CD4-positive, alpha-beta T cell treated with Interferon gamma for 1 hour (primary cell): ENCODE measurements at regions not wholly inside any gene's neighbourhood (a gene's known extent, or its start where the extent isn't known, plus 50 kb on each side); places are given as distances from the start of the nearest gene placed in this dataset.

Experiments used
- DNase-seq: peaks from one replicate; pipeline ENCODE4 v3.0.0-alpha.2; 2020

DNA sequence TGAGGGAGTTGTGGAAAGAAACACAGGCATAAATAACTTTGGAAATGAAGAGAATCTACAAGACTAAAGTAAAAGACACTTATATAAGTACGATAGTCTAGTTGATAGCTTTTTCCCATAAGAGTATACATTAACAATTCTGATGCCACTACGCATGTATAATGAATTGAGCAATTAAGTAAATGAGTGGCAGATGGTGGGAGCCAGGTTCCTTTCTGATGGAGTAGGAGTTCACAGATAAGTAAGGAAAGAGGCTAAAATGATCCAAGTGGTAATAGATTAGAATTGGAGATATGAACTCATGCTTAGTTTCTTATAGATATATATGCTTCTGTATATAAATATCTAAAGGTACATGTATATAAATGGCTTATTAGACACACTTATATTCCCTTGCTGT is 368.3 kb downstream of the FAM181B start:
- no peak for DNase-seq

DNA sequence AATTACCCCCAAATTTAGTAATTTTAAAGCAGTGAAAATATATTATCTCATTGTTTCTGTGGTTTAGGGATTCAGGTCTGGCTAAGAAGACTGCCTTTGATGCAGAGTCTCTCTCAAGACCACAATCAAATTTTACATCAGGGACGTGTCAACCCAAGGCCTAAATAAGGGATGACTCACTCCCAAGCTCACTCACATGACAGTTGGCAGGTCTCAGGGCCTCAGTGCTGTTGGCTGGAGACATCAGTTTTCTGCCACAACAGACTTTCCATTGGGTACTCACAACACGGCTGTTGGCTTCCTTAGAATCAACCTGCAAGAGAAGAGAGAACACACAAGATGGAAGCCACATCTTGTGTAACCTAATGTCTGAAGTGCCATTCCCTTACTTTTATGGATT is 377.3 kb downstream of the FAM181B start:
- DNase-seq: no peak

DNA sequence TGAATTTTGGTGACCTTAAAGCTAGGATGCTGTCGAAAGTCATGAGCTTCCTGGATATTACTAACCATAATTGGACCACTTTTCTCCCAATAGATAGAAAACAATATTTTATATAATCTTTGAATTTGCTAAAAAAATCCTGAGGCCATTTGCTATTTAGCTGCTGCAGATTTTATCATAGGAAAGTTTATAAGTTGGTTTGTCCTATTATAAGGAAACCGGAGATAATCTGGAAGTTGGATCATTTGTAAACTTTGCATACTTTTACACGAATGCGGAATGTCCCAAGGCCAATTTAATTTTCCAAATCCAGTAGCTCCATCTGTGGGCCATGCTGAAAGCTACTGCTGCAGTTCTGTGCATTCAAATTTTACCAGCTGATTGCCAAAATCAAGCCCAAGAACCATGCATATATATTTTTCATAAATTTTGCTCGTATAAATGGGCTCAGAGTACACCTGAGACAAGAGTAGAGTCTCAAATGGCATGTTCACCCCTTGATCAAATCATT is 378.3 kb downstream of the FAM181B start:
- DNase-seq: no peak

DNA sequence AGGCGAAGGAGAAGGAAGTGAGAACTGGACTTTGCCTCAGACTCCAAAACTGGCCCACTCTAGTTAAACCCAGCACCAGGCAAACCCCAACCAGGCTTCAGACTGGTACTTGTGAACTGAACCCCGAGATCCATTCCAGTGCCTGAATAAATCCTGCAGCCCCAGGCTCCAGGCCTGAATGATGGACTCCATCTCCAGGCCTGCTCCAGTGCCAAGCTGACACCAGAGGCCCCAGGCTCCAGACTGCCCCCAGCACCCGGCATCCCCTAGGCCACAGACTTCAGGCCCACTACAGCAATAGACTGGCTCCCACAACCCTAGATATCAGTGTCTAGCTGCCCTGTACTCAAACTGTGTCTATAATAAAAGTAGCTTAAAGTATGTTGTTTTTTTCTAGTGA is 406.8 kb downstream of the FAM181B start:
- DNase-seq: no peak

DNA sequence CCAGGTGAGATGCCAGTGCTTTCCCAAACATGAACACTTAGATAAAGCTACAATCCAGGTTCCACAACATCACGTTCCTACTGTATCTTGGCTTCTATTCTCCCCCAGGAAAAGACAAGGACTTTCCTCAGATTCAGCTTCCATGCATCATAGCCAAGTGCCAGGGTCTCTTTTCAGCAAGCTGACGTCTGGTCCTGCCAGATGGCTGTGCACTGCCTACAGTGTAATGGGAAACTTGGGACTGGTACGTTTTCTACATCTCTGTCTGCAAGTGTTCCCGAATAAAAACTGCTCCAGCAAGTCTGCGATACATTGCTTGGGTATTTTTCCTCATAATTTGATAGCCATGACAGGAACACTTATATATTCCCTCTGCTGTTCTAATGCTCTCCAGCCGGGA is 412.5 kb downstream of the FAM181B start:
- no peak for DNase-seq

DNA sequence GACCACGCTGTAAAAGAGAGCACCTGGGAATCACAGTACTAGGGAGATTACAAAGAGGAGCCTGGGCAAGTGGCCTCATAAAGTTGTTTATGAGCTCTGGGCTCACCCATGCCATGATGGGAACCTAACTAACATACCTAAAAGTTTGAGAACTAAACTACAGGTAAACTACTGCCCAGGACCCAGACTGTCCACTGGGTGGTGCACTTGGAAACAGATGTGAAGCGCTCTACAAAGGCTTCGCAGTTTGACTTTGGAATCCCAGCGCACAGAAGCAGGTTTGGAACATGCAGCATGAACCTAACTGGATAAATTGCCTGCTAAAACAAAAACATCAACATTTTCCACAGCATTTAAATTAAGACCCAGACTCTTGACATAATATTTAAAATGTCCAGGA is 418.6 kb downstream of the FAM181B start:
- no peak for DNase-seq

DNA sequence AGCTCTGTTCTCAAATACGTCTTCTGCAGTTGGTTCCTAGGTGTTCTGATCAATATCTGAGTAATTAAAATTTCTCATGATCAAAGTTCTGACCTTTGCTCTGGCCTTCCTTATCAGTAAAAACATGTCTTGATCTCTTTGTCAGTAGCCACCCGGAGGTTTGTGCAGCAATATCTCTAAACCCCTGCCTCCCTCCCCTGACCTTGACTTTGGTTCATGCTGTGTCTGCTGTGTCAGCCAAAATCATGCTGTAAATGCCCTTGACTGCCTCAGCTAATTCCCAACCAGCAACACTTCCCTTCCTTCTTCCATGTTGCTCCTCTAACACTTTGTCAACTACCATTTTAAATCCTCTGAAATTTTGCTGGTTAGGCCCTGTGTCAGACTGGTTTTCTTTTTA is 424.7 kb downstream of the FAM181B start:
- DNase-seq: no peak

DNA sequence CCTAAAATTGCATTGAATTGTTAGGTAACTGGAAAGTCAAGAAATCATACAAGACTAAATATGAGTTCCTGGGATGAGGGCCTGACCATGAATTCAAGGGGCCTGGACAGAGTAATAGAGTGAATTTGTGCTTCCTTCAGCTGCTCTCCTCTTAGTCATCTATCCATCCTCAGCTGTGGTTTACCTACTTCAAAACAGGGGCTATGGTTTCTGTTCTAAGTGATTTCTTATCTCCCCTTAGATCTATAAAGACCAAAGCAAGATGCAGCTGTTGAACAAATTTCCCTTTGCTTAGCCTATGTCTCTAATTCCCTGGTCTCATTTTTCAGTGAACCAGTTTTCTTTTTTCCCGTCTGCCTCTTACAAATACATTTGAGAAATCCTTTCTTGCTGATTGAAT is 428.5 kb downstream of the FAM181B start:
- DNase-seq: no peak

DNA sequence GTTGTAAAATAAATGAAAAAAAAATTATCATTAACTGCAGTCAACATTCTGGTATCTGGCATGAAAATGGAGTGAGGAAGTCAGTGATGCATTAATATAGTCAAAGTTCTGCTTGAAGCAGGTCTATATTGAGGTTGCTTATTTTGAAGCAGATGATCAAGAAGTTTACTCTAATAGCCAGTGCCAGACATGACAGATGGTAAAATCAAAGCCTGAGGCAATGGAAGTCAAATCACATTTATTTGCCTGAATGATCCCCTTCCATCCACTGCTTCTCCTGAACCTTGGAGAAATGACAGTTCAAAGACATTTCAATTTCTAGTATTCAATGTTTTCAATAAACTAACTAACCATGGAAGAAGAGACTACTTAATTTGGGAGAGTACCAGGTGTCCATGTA is 430.0 kb downstream of the FAM181B start:
- no peak for DNase-seq

DNA sequence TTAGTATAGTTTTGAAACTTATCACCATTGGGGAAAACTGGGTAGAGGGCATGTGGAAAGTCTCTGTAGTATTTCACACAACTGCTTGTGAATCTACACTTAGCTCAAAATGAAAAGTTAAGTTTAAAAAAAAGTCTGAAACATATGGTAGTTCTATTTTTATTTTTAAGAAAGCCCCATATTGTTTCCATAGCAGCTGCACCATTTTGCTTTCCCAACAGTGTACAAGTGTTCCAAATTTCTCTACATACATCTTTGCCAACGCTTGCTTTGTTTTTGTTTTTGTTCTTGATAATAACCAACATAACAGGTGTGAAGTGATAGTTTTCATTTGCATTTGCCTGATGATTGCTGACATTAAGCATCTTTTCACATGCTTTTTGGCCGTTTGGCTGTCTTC is 445.2 kb downstream of the FAM181B start:
- no peak for DNase-seq

DNA sequence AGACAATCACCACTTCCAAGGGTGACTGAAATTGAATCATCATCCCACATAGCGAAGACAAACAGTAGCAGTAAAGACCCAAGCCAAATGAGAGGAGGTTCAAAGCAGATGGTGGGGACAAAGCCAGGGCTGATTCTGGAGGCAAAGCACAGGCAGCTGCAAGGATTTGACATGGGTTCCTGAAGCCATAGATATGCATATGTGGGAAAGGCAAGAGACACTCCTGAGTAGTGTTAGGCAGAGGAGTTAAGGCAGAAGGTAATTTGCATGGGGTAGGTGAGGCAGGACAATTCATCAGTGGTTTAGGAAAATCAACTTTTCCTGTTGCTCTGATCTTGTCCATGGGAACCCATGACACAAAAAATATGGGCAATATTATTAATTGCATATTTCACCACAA is 462.8 kb downstream of the FAM181B start:
- DNase-seq: no peak

DNA sequence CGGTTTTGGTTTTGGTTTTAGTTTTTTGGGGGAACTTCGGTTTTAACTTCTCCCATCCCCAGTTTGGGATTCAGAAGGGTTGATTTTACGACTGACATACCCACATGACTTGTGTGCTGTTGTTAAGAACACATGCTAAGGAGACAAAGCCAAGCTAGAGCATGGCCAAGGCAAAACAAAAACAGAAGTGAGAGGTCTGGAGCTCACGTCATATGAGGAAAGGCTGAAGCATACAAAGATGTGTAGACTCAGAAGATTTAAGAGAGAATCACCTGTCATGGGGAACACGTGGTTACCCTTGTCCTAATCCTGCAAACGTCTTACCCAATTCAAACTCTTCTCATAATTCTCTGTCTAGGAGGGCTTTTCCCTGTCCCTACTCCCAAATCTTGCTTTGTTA is 465.0 kb downstream of the FAM181B start:
- DNase-seq: no peak

DNA sequence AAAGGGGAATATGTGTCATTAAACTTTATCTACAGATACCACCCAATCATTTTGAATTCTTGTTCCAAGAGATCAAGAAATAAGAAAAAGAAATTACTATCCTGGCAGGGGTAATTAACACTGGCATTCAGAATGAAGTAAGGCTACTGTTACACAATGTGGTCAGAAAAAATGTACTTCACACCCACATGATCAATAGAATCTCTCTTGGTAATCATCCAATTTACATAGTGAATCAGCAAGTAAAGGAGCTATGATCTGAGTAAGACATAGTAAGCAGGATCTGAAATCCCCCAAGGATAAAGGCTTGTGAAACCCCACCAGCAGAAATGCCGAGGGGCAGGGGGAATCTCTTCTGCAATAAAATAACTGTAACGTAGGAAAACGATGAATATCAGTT is 466.5 kb downstream of the FAM181B start:
- DNase-seq: no peak

DNA sequence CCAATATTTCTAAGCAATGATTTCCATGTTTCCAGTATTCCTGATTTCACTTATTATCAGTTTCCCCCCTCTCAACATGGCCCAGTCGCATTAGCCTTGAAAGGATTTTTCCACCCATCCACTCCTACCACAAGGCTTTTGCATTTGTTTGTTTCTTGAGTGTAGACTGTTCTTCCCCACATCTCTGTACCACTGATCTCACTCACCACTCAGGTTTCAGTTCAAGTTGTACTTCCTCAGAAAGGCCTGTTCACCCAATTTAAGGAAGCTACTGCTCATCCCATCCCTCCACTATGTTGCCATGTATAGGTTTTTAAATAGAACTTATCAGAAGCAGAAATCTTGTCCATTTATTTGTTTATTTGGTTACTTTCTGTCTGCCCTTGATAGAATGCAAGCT is 472.3 kb downstream of the FAM181B start:
- DNase-seq: no peak

DNA sequence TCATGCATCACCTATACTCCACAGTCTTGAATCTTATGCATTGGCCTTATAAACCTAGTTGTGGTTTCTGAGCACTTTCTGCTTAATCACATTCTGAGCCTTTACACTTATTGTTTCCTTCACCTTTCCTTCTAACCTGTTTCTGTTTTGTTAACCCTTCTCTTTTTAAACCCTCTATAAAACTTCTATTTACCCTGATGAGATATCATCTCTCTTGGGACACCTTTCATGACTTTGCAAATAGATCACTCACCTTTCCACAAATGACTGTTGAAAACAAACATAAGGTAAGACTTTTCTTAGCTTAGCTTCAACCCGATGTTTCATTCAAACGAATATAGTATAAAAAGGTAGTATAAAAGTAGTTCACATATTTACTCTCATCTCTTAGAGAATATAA is 483.6 kb downstream of the FAM181B start:
- DNase-seq: no peak

DNA sequence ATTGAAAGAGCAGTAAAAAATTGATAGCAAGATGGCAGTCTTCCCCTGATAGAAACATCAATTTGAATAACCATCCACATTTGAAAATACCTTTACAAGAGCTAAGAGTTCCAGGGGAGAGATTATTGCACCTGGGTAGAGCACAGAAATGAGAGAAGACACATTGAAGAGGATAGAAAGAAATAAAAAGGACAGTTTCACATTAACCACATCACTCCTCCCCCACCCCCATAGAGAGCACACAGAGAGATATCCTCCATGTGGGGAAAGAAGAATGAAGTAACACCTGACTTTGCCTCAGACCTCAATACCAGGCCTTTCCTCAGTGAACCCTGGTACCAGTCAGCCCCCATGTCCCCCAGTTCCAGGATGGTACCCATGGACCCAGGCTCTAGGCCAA is 486.7 kb downstream of the FAM181B start:
- no peak for DNase-seq

DNA sequence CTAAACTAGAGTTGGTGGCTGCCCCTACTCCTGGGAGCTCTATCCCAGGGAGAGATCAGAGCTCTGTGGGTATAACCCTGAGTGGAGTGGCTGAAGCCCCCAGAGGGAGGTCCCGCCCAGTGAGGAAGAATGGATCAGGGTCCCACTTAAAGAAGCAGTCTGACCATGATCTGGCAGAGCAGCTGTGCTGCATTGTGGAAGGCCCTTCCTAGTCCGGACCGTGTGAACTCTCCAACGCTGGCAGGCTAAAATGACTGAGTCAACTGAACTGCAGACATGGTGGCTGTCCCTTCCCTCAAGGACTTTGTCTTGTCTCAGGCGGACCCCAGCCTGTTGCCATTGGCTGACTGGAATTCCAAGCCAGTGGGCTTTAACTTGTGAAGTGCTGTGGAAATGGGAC is 494.2 kb downstream of the FAM181B start:
- DNase-seq: no peak

DNA sequence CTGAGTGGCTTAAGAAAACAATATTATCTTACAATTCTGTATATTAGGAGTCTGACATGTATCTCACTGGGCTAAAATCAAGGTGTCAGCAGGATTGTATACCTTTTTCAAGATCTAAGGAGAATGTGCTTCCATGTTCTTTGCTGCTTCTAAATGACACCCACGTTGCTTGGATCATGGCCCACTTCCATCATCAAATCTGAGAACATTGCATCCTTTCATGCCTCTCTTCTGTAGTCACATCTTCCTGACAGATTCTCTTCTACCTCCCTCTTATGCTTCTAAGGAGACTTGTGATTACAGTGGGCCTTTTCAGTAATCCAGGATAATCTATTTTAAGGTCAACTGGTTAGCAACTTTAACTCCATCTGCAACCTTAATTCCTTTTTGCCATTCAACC is 499.4 kb downstream of the FAM181B start:
- no peak for DNase-seq

DNA sequence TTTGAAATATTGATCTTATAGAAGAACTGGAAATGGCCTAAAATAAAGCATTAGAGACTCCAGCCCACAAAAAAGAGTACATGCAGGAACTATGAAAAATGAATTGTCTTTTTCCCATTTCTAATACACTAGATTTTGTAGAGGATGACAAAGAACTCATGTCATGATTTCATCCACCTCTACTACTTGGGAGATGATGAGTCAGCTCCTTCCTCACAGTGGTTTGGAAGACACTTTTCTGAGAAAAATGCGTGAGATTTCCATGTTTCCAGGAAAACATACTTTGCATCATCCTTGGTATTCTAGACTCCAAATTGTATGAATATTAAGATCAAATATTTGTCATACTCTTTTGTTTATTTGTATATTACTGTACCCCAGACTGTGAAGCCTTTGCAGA is 500.5 kb downstream of the FAM181B start:
- DNase-seq: no peak

DNA sequence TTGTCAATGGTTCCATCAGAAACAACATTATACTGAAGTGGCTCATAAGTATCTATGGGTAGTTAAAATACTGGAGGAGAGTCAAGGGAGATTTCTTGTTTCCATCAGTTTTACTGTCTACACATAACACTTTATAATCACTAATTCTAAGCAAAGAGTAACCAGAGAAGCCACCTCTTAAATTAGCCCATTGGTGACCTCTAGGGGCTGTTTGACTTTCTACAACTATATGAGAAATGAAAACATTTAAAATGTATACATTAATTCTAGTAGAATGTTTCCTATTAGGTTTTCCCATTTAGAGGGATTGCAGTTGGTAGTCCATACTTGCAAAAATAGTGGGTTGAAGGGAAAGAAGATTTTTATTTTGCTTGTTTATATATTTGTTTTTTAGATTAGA is 504.3 kb downstream of the FAM181B start:
- DNase-seq: no peak

DNA sequence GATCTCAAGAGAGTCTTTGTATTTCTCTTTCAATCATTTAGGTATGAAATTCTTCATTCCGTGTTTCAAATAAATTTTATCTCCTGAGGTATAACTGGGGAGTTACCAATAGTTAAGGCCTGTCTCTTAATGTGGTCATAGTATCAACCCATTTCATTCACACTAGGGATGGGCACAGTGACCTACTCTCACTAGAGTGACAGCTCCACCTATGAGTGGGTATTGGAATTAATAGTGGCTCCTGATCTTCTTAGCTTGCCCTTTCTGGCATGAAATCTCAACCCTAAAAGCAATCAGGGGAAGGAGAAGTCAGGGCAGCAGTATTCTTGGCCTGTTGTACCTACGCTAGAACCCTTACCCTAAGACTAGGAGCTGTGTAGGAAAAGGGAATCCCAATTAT is 507.7 kb downstream of the FAM181B start:
- DNase-seq: no peak

DNA sequence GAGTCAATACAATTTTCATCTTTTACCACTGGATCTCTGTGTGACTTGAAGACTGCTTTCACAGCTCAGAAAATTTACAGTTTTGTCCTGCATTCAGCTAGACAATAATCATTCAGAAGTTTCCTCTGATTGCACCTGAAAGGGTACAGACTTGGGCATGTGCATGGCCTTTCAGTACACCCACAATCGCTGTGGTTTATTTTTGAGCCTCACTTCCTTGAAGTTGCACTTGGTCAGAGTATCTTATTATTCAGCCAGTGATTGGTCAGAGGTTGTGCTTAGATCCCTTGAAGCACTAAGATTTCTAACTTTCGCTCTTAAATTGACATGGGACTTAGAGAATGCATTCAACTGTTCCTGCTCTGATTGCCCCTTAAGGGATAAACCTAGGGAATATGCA is 508.2 kb downstream of the FAM181B start:
- DNase-seq: no peak

DNA sequence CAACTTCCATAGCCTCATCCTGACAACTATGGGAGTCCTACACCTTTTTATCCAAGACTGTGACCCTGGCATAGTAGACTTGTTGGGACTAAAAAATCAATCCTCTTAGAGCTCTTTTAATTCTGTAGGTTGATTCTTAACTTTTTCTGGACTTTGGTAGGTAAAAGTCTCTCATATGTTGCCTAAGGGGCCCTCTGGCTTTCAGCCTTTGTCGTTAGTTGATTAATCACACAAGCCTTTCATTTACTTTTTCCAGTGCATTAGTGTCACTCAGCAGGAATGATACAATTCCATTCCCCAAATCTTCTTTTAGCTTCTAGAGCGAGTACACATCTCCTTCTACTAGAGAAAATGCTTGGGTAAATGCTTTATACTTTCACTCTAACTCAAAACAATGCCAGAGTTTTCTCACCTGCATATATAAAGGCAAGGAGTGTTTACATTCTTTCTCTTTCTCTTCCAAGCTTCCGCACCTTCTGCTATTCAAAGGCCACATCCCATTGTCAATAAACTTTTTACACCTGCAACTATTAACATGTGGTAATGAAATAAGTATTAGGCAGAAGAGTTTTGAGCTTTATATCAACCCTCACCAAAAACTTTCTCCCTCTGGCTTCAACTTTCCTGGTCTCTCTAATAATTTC is 516.6 kb downstream of the FAM181B start:
- DNase-seq: no peak

DNA sequence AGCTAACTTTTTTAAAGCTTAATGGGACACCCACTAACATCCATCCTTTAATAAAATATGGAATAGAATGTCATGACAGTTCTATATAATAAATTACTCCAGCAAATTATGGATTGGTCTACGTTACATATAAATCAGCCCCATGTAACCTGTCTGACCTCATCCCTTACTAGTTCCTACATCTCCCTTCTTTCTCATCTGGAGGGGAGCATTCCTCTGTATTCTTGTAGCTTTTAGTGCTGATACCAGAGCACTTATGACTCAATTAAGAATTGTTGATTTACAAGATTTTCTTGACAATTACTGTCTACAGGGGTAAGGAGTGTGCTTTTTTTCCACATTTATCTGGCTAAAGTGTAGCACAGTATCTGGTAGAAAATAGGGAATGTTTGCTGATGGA is 523.7 kb downstream of the FAM181B start:
- DNase-seq: no peak

DNA sequence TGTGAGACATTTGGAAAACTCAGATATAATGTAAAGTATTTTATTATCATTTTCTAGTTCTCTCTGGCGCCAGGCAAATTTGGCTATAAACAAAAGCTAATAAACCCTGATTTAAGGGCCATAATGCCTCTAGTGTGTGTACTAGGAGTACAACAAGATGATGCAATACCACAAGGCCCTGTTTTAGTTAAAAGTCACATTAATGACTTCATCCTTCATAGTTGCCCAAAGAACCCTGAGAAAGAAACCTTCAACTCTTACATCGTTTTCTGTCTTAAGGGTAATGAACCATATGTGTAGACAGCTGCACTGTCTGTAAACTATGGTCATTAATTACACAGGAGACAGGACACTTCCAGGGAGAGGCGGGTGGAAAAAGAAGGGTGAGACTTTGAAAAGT is 538.4 kb downstream of the FAM181B start:
- no peak for DNase-seq

DNA sequence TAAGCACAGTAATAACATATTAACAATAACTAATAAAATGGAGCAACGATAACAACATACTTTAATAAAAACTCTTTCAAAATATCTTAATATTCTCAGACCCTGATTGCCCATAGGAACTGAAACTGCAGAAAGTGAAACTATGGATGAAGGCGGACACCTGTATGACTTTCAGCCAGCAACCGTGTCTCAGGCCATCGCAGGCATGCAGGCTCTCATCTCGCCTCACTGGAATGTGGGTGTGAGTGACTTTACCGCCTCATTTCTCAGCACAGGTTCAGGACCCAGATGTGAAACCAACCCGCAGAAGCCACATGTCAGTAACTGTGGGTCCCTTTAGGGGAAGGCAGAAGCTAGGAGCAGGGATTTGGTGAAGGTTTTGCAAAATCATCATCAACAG is 539.1 kb downstream of the FAM181B start:
- no peak for DNase-seq
